GM18868 (cell line): ENCODE measurements at regions not wholly inside any gene's neighbourhood (a gene's known extent, or its start where the extent isn't known, plus 50 kb on each side); places are given as distances from the start of the nearest gene placed in this dataset.

Experiments used
- ATAC-seq: cut with Tn5 transposase; IDR thresholded peaks from one replicate; pipeline ENCODE4 v1.9.1; 2021; ENCODE audit warnings: mild to moderate bottlenecking, moderate library complexity; ENCODE audit not compliant: unreplicated experiment

GRCh38 chr7:28292834-28293526 lies 112.4 kb upstream of the JAZF1 start:
- no peak for ATAC-seq

- ATAC-seq = no peak
Measured at GRCh38 chr7:28293527-28293835, 112.9 kb upstream of the JAZF1 start.

GRCh38 chr7:28296571-28297483 lies 115.5 kb upstream of the CREB5 start:
- ATAC-seq = no peak

- ATAC-seq = peak; percentile 74
Measured at GRCh38 chr7:28297801-28298459, 114.4 kb upstream of the CREB5 start.

- ATAC-seq = no peak
Measured at GRCh38 chr7:28298870-28299518, 113.3 kb upstream of the CREB5 start.

GRCh38 chr7:28299556-28299955 lies 112.8 kb upstream of the CREB5 start:
- ATAC-seq = no peak

GRCh38 chr7:28300488-28300887 lies 111.8 kb upstream of the CREB5 start:
- ATAC-seq = no peak

- ATAC-seq = no peak
Measured at GRCh38 chr7:28301148-28301641, 111.1 kb upstream of the CREB5 start.

- ATAC-seq = no peak
Measured at GRCh38 chr7:28304290-28304689, 108.0 kb upstream of the CREB5 start.

GRCh38 chr7:28309704-28310459 lies 102.4 kb upstream of the CREB5 start:
- ATAC-seq = no peak

- ATAC-seq = no peak
Measured at GRCh38 chr7:28310460-28310848, 101.9 kb upstream of the CREB5 start.

- ATAC-seq = no peak
Measured at GRCh38 chr7:28311670-28312069, 100.6 kb upstream of the CREB5 start.

GRCh38 chr7:28312948-28313347 lies 99.4 kb upstream of the CREB5 start:
- no peak for ATAC-seq

- no peak for ATAC-seq
Measured at GRCh38 chr7:28314841-28315240, 97.5 kb upstream of the CREB5 start.

- no peak for ATAC-seq
Measured at GRCh38 chr7:28315565-28316410, 96.5 kb upstream of the CREB5 start.

- ATAC-seq = no peak
Measured at GRCh38 chr7:28316489-28316888, 95.8 kb upstream of the CREB5 start.

- ATAC-seq = no peak
Measured at GRCh38 chr7:28318101-28318762, 94.1 kb upstream of the CREB5 start.

- ATAC-seq = no peak
Measured at GRCh38 chr7:28323833-28324232, 88.5 kb upstream of the CREB5 start.

GRCh38 chr7:28328146-28328545 lies 84.2 kb upstream of the CREB5 start:
- ATAC-seq = no peak
